Subcutaneous abdominal adipose tissue (tissue), 5 donors: ENCODE measurements at regions not wholly inside any gene's neighbourhood (a gene's known extent, or its start where the extent isn't known, plus 50 kb on each side); places are given as distances from the start of the nearest gene placed in this dataset.
"Not testable (repeated sequence)": the region's sequence is repeated elsewhere in the genome, so short reads cannot be mapped to it uniquely, and the experiment has no call there.

Experiments used
- H3K27ac ChIP-seq: one replicate; pipeline ENCODE4 v1.7.0; 2013; ENCODE audit warnings: low read depth, mild to moderate bottlenecking, inconsistent platforms, low read length, moderate library complexity
- H3K27me3 ChIP-seq, 5 donors: one replicate each; pipeline ENCODE4 v1.7.0; 2013; ENCODE audit warnings: low read length in 5 of 5, inconsistent platforms in 1 of 5; ENCODE audit not compliant: control insufficient read depth in 5 of 5, insufficient read depth in 4 of 5
- H3K36me3 ChIP-seq, 5 donors: one replicate each; pipeline ENCODE4 v1.7.0; 2013; ENCODE audit warnings: low read length in 5 of 5; ENCODE audit not compliant: control insufficient read depth in 5 of 5, insufficient read depth in 5 of 5
- H3K4me1 ChIP-seq, 5 donors: one replicate each; pipeline ENCODE4 v1.7.0; 2013; ENCODE audit warnings: low read length in 5 of 5, mild to moderate bottlenecking in 3 of 5, moderate library complexity in 1 of 5; ENCODE audit not compliant: control insufficient read depth in 5 of 5, insufficient read depth in 5 of 5
- H3K4me3 ChIP-seq, 5 donors: one replicate each; pipeline ENCODE4 v1.7.0; 2013; ENCODE audit warnings: low read length in 5 of 5, low read depth in 1 of 5
- H3K9ac ChIP-seq, 5 donors: one replicate each; pipeline ENCODE4 v1.7.0; 2013; ENCODE audit warnings: low read length in 5 of 5, mild to moderate bottlenecking in 4 of 5, moderate library complexity in 3 of 5
- H3K9me3 ChIP-seq, 5 donors: one replicate each; pipeline ENCODE4 v1.7.0; 2013; ENCODE audit warnings: low read length in 5 of 5; ENCODE audit not compliant: control insufficient read depth in 5 of 5
- donor health status: healthy.
- donor health status: healthy.
- donor health status: healthy.
- donor health status: healthy.
- donor health status: healthy.

- Histone ChIP-seq H3K27ac (no peak overlapping the region), H3K27me3 (no peaks in the 10 kb centered on the region), H3K9ac (no peak overlapping the region), H3K9me3 (no peaks in the 10 kb centered on the region), H3K4me1 (no peaks in the 10 kb centered on the region), H3K36me3 (no peaks in the 10 kb centered on the region), H3K4me3 (no peak overlapping the region)
Measured at GRCh38 chr5:90251447-90251846, 158.1 kb downstream of the CETN3 start.

DNA sequence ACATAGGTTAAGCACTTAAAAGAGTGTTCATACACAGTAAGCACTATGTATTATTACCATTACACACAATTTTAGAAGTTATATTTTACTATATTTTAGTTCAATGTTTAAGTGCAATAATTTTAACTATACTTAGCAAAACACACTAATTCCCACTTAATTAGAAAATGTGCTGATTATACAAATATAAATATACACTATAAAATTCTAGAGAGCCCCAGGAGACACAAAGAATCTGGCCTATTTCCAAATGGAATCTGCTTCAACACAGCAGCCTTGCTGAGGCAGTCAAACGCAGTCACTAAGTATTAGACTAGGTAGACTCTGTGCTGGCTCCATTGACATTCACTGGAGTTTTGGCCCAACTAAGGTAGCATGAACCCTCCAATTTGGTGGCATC, 160.9 kb downstream of the CETN3 start:
- H3K27ac ChIP-seq = no peak overlapping the region
- H3K27me3 ChIP-seq = no peaks in the 10 kb centered on the region
- H3K4me3 ChIP-seq = no peak overlapping the region
- no peak overlapping the region for H3K9ac ChIP-seq
- H3K36me3 ChIP-seq = no peaks in the 10 kb centered on the region
- H3K4me1 ChIP-seq = no peaks in the 10 kb centered on the region
- H3K9me3 ChIP-seq = no peaks in the 10 kb centered on the region

- not testable (repeated sequence) for H3K4me1 ChIP-seq, H3K36me3 ChIP-seq
Measured at GRCh38 chr5:90243848-90244247, 165.7 kb downstream of the CETN3 start.

GRCh38 chr5:90233476-90233875, 176.1 kb downstream of the CETN3 start:
- Histone ChIP-seq H3K36me3 (no peaks in the 10 kb centered on the region), H3K9me3 (no peaks in the 10 kb centered on the region), H3K4me3 (no peak overlapping the region), H3K27me3 (no peaks in the 10 kb centered on the region), H3K4me1 (peaks cover 0 to 2% (median 0%) of the 10 kb centered on the region in 5 donors), H3K9ac (no peak overlapping the region), H3K27ac (no peak overlapping the region)

More at GRCh38 chr5:90243848-90244247, 165.7 kb downstream of the CETN3 start:
- not testable (repeated sequence) for H3K27me3 ChIP-seq, H3K4me3 ChIP-seq, H3K27ac ChIP-seq, H3K9ac ChIP-seq, H3K9me3 ChIP-seq

- Histone ChIP-seq H3K27ac (no peak overlapping the region), H3K4me3 (no peak overlapping the region), H3K36me3 (no peaks in the 10 kb centered on the region), H3K4me1 (peaks cover 0 to 7% (median 0%) of the 10 kb centered on the region in 5 donors), H3K9ac (no peak overlapping the region), H3K27me3 (no peaks in the 10 kb centered on the region), H3K9me3 (no peaks in the 10 kb centered on the region)
Measured at GRCh38 chr5:90231688-90232087, 177.9 kb downstream of the CETN3 start.

GRCh38 chr5:90227683-90228082, 181.9 kb downstream of the CETN3 start:
- Histone ChIP-seq H3K36me3 (no peaks in the 10 kb centered on the region), H3K9ac (no peak overlapping the region), H3K27ac (no peak overlapping the region), H3K27me3 (no peaks in the 10 kb centered on the region), H3K4me1 (peaks cover 0 to 7% (median 0%) of the 10 kb centered on the region in 5 donors), H3K9me3 (no peaks in the 10 kb centered on the region), H3K4me3 (no peak overlapping the region)

DNA sequence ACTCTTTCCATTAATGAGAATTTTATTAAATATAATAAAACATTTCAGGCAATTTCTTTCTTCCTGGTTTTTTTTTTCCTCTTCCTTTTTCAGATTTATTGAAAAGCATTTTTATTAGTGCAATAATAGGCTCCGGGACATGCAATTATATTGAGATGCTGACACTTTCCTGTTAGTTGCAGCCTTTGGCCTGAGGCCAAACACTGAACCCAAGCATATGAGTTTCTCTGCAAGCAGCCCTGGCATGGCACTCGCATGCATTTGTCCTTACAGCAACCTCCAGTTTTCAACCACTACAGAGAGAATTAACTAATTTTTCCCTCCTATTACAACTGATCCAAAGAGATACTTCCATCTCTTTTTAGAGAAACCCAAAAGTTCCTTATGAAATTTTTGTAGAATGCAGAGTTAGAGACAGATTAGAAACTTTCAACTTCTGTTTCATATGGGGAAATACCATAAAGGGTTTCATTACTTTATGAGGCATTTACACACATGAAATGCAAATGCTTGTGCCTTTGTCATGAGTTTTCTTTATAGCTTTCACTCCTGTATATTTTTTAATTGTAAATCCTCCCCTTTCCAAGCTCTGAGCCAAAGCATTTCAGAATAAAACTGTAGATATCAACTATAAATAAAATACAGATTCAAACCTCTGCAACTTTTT, 183.0 kb downstream of the CETN3 start:
- Histone ChIP-seq H3K4me1 (peaks cover 0 to 7% (median 0%) of the 10 kb centered on the region in 5 donors), H3K36me3 (no peaks in the 10 kb centered on the region), H3K9ac (no peak overlapping the region), H3K27me3 (no peaks in the 10 kb centered on the region), H3K9me3 (no peaks in the 10 kb centered on the region), H3K4me3 (no peak overlapping the region), H3K27ac (no peak overlapping the region)

- no peaks in the 10 kb centered on the region for H3K36me3 ChIP-seq
- peaks cover 0 to 7% (median 0%) of the 10 kb centered on the region in 5 donors for H3K4me1 ChIP-seq
- no peaks in the 10 kb centered on the region for H3K9me3 ChIP-seq
- no peak overlapping the region for H3K4me3 ChIP-seq
- no peak overlapping the region for H3K27ac ChIP-seq
- H3K9ac ChIP-seq = no peak overlapping the region
- H3K27me3 ChIP-seq = no peaks in the 10 kb centered on the region
Measured at GRCh38 chr5:90224342-90224741, 185.2 kb downstream of the CETN3 start.

GRCh38 chr5:90223756-90224155, 185.8 kb downstream of the CETN3 start:
- Histone ChIP-seq H3K4me3 (no peak overlapping the region), H3K36me3 (no peaks in the 10 kb centered on the region), H3K27ac (no peak overlapping the region), H3K9me3 (no peaks in the 10 kb centered on the region), H3K4me1 (peaks cover 0 to 7% (median 0%) of the 10 kb centered on the region in 5 donors), H3K9ac (no peak overlapping the region), H3K27me3 (no peaks in the 10 kb centered on the region)

- Histone ChIP-seq H3K27ac (no peak overlapping the region), H3K36me3 (no peaks in the 10 kb centered on the region), H3K9me3 (no peaks in the 10 kb centered on the region), H3K9ac (no peak overlapping the region), H3K4me3 (no peak overlapping the region), H3K27me3 (no peaks in the 10 kb centered on the region), H3K4me1 (no peaks in the 10 kb centered on the region)
Measured at GRCh38 chr5:90221951-90222350, 187.6 kb downstream of the CETN3 start.
